HG02870 (cell line): ENCODE measurements at regions not wholly inside any gene's neighbourhood (a gene's known extent, or its start where the extent isn't known, plus 50 kb on each side); places are given as distances from the start of the nearest gene placed in this dataset.
"Not testable (repeated sequence)": the region's sequence is repeated elsewhere in the genome, so short reads cannot be mapped to it uniquely, and the experiment has no call there.

Source experiments
- ATAC-seq: cut with Tn5 transposase; IDR thresholded peaks from one replicate; pipeline ENCODE4 v1.9.1; 2021; ENCODE audit warnings: mild to moderate bottlenecking, moderate library complexity; ENCODE audit not compliant: unreplicated experiment

DNA sequence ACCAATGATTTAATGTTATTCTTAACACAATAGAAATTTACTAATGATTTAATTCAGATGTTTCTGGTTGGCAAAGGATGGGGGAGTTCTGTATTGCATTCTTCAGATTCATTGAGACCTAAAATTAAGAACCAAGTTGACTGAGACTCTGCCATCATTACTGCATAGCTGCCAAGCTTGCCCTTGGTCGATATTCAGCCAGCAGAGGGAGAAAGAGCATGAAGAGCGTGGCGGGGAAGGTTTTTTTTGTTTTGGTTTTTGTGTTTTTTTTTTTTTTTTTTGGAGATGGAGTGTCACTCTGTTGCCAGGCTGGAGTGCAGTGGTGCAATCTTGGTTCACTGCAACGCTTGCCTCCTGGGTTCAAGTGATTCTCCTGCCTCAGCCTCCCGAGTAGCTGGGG is 659.4 kb upstream of the EEF2KMT start:
- no peak for ATAC-seq

DNA sequence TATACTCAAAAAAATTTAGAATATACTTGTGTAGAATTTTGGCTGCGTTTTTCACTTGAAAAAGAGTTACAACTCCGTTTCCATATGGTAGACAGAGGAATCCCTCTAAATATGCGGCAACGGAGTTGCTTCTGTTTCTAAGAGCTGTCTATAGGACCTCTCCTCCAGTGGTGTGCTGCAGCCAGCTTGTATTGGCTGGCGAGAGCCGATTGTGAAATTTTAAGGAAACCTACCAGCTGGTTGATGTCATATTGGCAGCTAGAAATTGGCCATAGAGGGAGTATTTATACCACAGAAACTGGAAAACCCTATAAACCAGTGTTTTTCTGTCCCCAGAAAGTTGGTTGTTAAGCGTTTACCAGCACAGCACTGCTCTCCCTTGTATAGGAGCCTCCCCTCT is 655.8 kb upstream of the EEF2KMT start:
- ATAC-seq: no peak

DNA sequence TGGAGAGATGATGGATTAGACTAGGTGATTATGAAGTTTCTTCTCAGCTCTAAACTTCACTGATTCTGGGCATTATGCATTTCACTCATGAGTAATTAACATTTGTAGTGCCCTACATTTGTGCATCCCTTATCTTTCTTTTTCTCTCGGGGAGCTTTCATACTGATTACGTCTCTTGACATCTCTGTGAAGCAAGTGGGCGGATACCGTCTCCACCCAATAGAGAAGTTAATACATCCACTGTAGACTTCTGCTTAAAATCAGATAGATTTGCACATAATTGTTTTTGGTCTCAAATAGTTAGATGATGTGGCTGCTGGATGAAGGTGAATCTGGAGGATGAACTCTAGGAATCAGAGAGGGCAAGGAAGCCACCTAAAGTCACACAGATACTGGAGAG is 653.6 kb upstream of the EEF2KMT start:
- no peak for ATAC-seq

DNA sequence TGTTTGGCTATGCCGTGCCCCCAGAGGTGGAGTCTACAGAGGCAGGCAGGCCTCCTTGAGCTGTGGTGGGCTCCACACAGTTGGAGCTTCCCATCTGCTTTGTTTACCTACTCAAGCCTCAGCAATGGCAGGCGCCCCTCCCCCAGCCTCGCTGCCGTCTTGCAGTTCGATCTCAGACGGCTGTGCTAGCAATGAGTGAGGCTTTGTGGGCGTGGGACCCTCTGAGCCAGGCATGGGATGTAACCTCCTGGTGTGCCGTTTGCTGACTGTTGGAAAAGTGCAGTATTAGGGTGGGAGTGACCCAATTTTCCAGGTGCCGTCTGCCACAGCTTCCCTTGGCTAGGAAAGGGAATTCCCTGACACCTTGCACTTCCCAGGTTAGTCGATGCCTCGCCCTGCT is 652.8 kb upstream of the EEF2KMT start:
- ATAC-seq: not testable (repeated sequence)

DNA sequence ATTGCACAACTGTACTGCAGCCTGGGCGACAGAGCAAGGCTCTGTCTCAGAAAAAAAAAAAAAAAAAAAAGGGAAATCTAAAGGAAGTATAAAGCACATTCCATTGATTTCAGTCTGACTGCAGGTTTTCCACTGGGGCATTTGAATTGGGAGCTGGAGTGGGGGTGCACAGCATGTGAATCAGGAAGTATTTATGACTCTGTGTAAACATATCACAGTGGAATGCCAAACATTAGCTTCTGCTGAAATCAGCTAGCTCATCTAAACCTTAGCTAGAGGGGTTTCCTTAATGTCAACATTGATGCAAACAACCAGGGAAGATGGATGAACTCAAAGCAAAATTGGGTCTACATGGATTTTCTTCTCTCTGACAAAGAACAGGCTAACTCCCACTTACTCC is 641.0 kb upstream of the EEF2KMT start:
- no peak for ATAC-seq

DNA sequence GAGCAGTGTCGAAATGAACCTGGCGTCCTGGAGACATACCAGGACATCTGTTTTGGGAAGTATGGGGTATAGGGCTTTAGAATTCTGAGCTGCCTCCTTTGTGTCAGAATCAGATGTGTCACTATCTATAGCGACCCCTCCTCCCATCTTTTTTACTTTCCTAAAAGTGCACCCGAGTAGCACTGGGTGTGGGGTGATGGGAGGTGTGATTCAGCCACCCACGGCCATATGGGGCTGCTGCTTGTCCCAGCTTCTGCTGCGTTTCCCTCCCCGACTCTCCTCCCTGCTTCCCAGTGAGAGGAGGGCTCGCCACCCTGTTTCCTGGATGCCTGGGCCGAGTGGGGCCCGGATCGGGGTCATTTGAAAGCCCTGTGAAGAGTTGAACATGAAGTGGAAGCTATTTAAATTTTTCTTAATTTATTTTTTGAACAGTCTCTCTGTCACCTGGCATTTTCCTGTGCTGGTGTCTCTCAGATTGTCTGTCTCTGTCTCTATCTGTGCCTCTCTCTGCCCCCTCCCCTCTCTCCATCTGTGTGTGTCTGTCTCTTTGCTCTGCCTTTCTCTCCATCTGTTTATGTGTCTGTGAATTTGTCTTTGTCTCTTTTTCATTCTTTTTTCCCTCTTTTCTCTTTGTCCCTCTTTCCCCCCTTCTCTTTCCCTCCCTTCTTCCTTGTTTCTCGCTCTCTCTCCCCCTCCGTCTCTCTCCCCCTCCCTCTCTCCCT is 638.8 kb upstream of the EEF2KMT start:
- no peak for ATAC-seq

DNA sequence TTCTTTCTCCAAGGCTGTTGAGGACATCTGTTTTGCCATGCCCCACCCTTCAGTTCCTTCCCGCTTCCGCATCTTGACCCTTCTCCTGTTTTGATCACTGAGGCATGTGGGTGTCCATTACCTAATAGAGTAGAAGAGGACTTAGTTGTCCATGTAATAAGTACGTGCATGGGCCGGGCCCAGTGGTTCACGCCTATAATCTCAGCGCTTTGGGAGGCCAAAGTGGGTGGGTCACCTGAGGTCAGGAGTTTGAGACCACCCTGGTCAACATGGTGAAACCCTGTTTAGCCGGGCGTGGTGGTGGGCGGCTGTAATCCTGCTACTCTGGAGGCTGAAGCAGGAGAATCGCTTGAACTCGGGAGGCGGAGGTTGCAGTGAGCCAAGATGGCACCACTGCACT is 637.8 kb upstream of the EEF2KMT start:
- no peak for ATAC-seq

DNA sequence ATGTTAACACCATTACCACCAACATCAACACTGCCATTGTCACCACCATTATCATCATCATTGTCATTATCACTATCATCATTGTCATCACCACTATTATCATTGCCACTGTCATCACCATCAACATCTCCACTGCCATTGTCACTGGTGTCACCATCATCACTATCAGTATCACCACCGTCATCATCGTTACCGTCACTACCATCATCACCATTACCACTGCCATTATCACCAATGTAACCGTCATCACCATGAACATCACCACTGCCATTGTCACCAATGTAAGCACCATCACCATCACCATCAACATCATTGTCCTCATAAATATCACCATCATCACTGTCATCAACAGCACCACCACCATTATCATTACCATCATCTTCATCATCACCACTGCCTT is 633.2 kb upstream of the EEF2KMT start:
- ATAC-seq: no peak

DNA sequence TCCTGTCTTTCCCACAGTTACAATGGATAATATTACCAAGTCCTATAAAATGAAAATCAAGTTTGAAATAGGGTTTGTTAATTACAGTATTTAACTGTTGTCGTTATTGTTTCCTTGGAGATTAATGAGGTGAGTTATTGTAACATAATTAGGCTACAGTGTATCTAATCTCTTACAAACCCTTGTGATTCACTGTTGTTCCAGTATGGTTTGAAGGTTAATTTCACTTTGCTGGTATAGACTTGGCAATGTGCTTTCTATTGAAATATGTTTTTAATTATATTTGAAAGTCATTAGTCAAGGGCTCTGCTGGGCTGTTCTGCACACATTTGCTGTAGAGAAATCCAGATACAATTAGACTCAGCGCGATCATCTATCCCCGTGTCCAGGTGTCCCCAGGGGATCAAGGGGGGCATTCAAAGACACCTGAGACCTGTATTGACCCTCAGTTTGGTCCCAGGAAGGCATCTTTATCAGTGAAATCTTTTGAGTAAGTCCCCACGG is 624.6 kb upstream of the EEF2KMT start:
- no peak for ATAC-seq

DNA sequence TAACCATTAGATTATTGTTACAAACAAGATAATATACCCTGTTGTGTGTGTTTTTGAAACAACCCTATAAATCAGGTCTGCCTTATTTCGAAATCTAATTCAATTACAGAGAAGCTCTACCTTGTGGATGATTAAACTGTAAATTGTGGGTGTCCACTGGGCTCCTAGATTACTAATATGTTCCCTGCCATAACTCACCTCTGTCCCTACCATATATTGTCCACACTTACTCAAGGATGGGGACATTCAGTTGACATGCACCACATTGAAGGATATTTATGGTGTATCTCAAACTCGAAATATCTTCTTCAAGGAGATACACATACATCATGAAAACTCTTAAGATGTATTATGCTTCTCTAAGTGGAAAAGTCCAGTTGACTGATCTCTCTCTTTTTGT is 617.6 kb upstream of the EEF2KMT start:
- ATAC-seq: no peak

DNA sequence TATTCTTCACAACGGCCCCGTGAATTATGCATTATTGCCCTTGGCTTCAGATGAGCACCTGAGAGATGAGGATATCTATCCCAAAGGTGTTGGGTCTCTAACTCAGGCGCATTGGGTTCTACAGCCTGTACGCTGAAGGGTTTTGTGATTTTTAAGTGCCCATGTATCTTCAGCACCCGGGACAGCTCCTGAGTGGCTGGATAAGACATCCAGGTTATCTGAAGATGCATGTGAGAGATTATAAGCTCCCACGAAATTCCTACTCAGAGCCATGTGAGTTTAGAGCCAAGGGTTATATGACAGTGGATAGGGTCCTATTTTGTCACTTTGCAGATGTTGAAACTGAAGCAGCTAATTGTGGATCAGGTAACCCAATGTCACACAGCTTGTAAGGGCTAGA is 612.3 kb upstream of the EEF2KMT start:
- no peak for ATAC-seq

DNA sequence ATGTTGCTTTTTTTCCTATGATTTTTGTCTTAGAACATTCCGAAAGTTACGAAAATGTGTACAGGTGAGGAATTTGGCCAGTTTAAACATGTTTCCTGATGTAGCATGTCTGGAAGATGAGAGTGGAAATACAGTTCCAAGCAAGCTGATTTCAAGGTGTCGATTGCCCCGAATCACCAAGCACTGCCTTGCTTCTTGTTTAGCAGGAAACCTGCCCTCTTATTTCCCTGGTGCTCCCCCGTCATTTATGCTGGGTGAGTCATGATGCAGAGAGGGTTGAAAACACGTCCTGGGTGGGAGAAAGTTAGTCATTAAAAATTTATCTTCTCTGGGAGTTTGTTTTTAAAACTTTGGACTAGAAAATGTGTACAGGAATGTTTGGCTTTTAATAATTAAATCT is 608.6 kb upstream of the EEF2KMT start:
- ATAC-seq: no peak

DNA sequence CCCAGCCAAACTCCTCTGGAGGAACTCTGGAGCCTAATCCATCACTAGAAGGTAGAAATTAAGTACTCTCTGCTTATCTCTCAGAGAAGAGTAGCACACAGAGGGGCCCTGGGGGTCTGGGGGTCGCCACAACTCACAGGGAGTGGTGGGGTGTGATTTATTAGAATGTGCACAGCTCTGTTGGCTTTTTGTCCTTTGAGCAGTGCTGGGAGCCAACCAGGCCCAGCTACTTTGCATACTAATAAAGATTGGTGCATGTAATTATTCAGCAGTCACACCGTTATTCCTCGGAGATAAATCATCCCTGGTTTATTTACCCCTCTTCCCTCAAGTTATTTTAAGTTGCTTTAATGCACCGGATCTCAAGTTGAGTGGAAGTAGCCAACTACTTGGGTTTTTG is 606.7 kb upstream of the EEF2KMT start:
- ATAC-seq: no peak

DNA sequence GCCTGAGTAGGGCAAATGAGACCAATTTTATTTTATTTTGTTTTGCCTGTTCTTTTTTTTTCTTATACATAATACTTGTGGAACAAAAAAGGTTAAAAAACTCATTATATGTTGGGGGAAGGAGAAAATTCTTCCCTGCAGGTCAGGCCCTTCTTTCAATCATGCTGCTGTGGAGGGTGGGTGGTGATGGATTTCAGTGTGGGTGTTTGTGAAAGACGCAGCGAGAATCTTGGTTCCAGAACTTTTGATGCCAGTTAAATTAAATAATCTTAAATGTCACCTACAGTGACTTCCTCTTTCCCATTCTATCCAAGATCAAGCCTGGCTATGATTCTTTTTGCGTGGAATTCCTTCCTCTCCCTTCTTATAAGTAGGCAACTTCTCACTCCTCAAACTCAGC is 595.8 kb upstream of the EEF2KMT start:
- no peak for ATAC-seq

DNA sequence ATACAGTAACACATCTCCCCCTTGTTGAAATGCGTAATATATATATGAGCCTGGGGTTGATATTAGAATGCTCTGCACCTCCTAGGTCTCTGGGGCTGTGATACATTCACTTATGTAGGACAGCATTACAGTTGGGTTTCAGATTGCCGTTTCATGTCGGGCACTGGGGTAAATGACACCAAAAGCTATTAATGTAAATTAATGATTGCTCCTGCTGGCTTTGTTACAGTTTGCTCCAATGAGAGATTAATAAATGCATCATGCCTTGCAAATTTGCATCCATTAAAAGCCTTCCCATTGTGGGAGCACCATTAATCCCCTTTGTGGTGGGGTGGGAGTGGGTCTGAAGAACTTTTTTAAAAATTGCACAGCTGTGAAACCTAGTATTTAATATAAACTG is 584.4 kb upstream of the EEF2KMT start:
- no peak for ATAC-seq

DNA sequence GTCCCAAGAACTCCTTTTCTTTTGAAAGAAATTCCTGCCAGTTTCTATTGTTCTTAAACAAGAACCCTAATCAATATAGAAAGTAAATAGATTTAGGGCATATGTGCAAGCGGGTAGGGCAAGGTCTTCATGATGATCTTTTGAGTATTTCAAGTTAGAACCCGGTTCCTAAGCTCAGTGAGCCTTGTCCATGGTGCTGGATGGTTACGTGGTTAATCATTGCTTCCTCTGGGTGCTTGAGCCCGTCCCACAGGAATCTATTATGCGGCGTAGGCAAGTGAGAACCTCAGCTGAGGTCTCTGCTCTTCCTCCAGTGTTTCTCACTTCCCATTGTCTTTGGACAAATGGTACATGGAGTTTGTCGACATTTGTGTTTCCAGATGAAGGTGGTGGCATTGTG is 580.8 kb upstream of the EEF2KMT start:
- ATAC-seq: no peak

DNA sequence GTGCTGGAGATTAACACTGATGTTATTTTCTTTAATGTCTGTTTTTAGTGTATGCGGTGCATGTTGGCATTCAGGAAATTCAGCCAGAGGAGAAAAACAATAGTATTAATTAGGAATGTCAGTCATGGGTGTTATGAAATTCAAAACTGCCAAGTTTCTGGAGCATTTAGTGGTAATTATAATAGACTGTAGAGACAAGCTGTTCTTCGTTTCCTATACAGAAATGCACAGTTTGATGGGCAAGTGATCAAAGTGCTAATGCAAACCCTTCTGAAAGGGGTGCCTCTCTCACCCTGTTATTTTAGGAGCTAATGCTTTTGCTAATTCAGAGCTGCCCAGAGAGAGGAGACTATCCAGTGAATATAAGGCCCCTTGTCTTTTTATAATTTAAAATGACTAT is 573.8 kb upstream of the EEF2KMT start:
- no peak for ATAC-seq

DNA sequence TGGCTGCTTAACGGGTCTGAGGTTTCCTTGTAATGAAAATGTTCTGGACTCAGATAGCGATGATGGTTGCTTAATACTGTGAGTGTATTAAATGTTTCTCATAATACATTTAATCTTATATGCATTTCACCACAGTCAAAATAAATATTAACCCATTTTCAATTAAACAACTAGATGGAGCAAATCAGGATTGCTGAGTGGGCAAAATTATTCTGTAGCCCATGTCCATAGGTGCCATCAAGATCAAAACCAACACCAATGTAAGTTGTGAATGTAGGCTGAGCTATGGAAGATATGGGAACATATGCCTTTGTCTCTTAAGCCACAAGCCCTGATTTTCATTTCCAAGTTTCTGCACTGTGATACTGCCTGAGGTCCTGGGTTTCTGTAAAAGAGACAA is 572.6 kb upstream of the EEF2KMT start:
- ATAC-seq: no peak

DNA sequence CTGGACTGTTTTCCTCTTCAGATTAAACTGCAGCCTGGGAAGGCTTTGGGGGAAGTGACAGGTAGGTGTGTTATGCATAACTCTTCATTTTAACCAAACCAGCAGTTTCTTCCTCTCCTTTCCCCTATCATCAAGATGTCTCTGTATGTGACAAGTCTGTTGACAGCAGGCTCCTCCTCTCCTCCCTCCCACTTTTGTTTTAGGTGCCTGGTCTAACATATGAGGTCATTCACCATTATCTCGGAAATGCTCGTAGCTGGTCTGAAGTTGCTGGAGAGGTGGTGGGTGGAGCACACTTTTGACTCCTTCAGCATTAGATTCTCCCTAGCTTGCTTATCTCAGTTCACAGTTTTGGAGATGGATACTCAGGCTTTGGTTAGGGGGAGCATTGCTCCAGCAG is 571.0 kb upstream of the EEF2KMT start:
- ATAC-seq: no peak

DNA sequence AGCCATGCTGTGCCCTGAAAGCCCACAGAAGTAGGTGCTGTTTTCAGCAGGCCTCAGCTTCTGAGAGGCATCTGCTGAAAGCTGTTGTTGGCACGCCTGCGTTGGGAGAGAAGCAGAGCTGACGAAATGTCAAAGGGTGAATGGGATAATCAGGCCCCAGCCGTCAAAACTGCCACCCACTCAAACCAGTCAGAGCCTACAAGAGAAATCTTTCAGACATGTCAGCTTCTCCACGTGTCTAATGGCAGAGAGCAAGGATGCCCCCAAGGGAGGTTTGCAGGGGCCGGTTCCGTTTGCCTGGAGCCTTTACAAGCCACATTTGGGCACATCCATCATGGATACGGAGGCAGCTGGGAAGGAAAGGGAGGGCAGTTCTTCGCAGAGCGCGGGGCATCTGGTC is 568.2 kb upstream of the EEF2KMT start:
- ATAC-seq: no peak

DNA sequence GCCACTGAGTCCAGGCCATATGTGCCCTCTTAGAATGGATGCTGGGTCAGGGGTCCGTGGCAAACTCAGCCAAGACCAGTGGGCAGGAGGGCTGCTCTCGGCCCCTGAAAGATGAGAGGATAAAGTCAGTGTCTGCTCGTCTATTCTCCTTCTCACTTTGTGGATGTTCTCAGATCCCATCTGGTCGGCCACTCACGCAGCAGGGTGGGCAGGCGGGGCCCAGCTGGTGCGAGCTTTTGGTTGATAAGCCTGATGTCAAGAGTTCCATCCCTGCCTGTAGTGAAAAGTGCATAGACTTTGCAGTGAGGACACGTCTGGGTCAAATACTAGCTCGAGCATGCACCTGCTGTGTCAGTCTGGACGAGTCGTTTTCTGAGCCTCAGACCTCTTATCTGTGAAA is 556.2 kb upstream of the EEF2KMT start:
- no peak for ATAC-seq

DNA sequence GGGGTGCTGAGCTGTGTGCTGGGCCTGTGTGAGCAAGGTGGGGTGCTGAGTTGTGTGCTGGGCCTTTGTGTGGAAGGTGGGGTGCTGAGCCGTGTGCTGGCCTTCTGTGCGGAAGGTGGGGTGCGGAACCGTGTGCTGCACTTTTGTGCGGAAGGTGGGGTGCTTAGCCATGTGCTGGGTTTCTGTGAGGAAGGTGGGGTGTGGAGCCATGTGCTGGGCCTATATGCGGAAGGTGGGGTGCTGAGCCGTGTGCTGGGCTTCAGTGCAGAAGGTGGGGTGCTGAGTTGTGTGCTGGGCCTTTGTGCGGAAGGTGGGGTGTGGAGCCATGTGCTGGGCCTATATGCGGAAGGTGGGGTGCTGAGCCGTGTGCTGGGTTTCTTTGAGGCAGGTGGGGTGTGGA is 555.4 kb upstream of the EEF2KMT start:
- no peak for ATAC-seq
